Retinal pigment epithelial cell (primary cell): ENCODE measurements at regions not wholly inside any gene's neighbourhood (a gene's known extent, or its start where the extent isn't known, plus 50 kb on each side); places are given as distances from the start of the nearest gene placed in this dataset.

ENCODE experiments used
- DNase-seq: peaks from one replicate; pipeline ENCODE4 v3.0.0-alpha.2; 2010; ENCODE audit warnings: low read depth
- H3K4me3 ChIP-seq: 2 replicates; pipeline ENCODE4 v1.5.1; 2011; ENCODE audit warnings: mild to moderate bottlenecking, low read length, control low read depth, moderate library complexity
- CTCF ChIP-seq: conservative IDR thresholded peaks from 2 replicates; pipeline ENCODE4 v1.5.1; 2011; ENCODE audit warnings: low read depth, low read length, control low read depth, inconsistent platforms

GRCh38 chr18:39958876-39959275 is 1996.2 kb upstream of the PIK3C3 start:
- TF ChIP-seq CTCF = no peak
- H3K4me3 ChIP-seq = no peak overlapping the region

GRCh38 chr18:39952816-39953215 is 2002.2 kb upstream of the PIK3C3 start:
- H3K4me3 ChIP-seq = no peak overlapping the region
- DNase-seq = no peak
- no peak for TF ChIP-seq CTCF

More at GRCh38 chr18:39958876-39959275, 1996.2 kb upstream of the PIK3C3 start:
- DNase-seq = no peak

- no peak overlapping the region for H3K4me3 ChIP-seq
- no peak for DNase-seq
- TF ChIP-seq CTCF = no peak
Observed at GRCh38 chr18:39951142-39951720, 2003.8 kb upstream of the PIK3C3 start.

- peak; percentile 29 for DNase-seq
- no peak overlapping the region for H3K4me3 ChIP-seq
- TF ChIP-seq CTCF = no peak
Observed at GRCh38 chr18:39946623-39947061, 2008.4 kb upstream of the PIK3C3 start.

- no peak overlapping the region for H3K4me3 ChIP-seq
Observed at GRCh38 chr18:39945076-39945475, 2010.0 kb upstream of the PIK3C3 start.

GRCh38 chr18:39942702-39943101 is 2012.3 kb upstream of the PIK3C3 start:
- no peak for TF ChIP-seq CTCF

More at GRCh38 chr18:39945076-39945475, 2010.0 kb upstream of the PIK3C3 start:
- no peak for TF ChIP-seq CTCF
- no peak for DNase-seq

GRCh38 chr18:39938676-39939608 is 2016.1 kb upstream of the PIK3C3 start:
- DNase-seq = no peak
- no peak overlapping the region for H3K4me3 ChIP-seq
- TF ChIP-seq CTCF = no peak

More at GRCh38 chr18:39942702-39943101, 2012.3 kb upstream of the PIK3C3 start:
- no peak for DNase-seq
- H3K4me3 ChIP-seq = no peak overlapping the region
